SK-N-SH treated with all-trans-retinoic acid at 6 μM for 48 hours (cell line): ENCODE measurements at regions not wholly inside any gene's neighbourhood (a gene's known extent, or its start where the extent isn't known, plus 50 kb on each side); places are given as distances from the start of the nearest gene placed in this dataset.

Source experiments
- ATAC-seq: fragments of 200-7000 bp; cut with Tn5 transposase; 3 replicates; pipeline ENCODE4 v1.9.1; 2020; ENCODE audit warnings: mild to moderate bottlenecking, moderate library complexity
- ARNTL ChIP-seq: fragments of 450-650 bp; formaldehyde crosslinking; IDR thresholded peaks from 2 replicates; pipeline ENCODE4 v1.5.0; 2020; ENCODE audit warnings: low read depth, mild to moderate bottlenecking, moderate library complexity, borderline replicate concordance
- BACH2 ChIP-seq: fragments of 250-450 bp; sonication (Bioruptor Pico); IDR thresholded peaks from 2 replicates; pipeline ENCODE4 v1.9.0; 2021; ENCODE audit warnings: mild to moderate bottlenecking, borderline replicate concordance
- CREB5 ChIP-seq: fragments of 250-450 bp; sonication (Bioruptor Pico); IDR thresholded peaks from 2 replicates; pipeline ENCODE4 v1.5.1; 2020; ENCODE audit warnings: low read depth, mild to moderate bottlenecking, moderate library complexity
- CSDC2 ChIP-seq: fragments of 250-450 bp; sonication (Bioruptor Pico); IDR thresholded peaks from 2 replicates; pipeline ENCODE4 v1.5.0; 2020; ENCODE audit warnings: mild to moderate bottlenecking, moderate library complexity
- ESRRG ChIP-seq: fragments of 250-450 bp; sonication (Bioruptor Pico); IDR thresholded peaks from 2 replicates; pipeline ENCODE4 v1.6.1; 2021; ENCODE audit warnings: mild to moderate bottlenecking
- GLIS3 ChIP-seq: fragments of 250-450 bp; sonication (Bioruptor Pico); IDR thresholded peaks from 2 replicates; pipeline ENCODE4 v1.5.0; 2020; ENCODE audit warnings: mild to moderate bottlenecking, moderate library complexity
- ISL1 ChIP-seq: fragments of 250-450 bp; sonication (Bioruptor Pico); IDR thresholded peaks from 2 replicates; pipeline ENCODE4 v2.1.2; 2022; ENCODE audit warnings: mild to moderate bottlenecking, moderate library complexity
- PATZ1 ChIP-seq: fragments of 250-450 bp; sonication (Bioruptor Pico); IDR thresholded peaks from 2 replicates; pipeline ENCODE4 v1.8.0; 2020; ENCODE audit warnings: mild to moderate bottlenecking, moderate library complexity, borderline replicate concordance
- PPARA ChIP-seq: fragments of 250-450 bp; sonication (Bioruptor Pico); IDR thresholded peaks from 2 replicates; pipeline ENCODE4 v1.5.0; 2020; ENCODE audit warnings: mild to moderate bottlenecking, borderline replicate concordance
- RARB ChIP-seq: fragments of 250-450 bp; sonication (Bioruptor Pico); IDR thresholded peaks from 2 replicates; pipeline ENCODE4 v1.8.0; 2021; ENCODE audit warnings: mild to moderate bottlenecking, moderate library complexity
- SNAI2 ChIP-seq: fragments of 250-450 bp; sonication (Bioruptor Pico); IDR thresholded peaks from 2 replicates; pipeline ENCODE4 v1.5.0; 2020; ENCODE audit warnings: mild to moderate bottlenecking, moderate library complexity
- TCF4 ChIP-seq: fragments of 250-450 bp; sonication (Bioruptor Pico); IDR thresholded peaks from 2 replicates; pipeline ENCODE4 v1.8.0; 2021; ENCODE audit warnings: mild to moderate bottlenecking, moderate library complexity, borderline replicate concordance
- TOX ChIP-seq: fragments of 250-450 bp; sonication (Bioruptor Pico); IDR thresholded peaks from 2 replicates; pipeline ENCODE4 v1.8.0; 2021; ENCODE audit warnings: mild to moderate bottlenecking, moderate library complexity, borderline replicate concordance
- TSHZ2 ChIP-seq: fragments of 250-450 bp; sonication (Bioruptor Pico); IDR thresholded peaks from 2 replicates; pipeline ENCODE4 v1.5.0; 2020; ENCODE audit warnings: mild to moderate bottlenecking, moderate library complexity
- ZC3H10 ChIP-seq: fragments of 250-450 bp; sonication (Bioruptor Pico); IDR thresholded peaks from 2 replicates; pipeline ENCODE4 v1.5.1; 2021; ENCODE audit warnings: mild to moderate bottlenecking, moderate library complexity
- ZFP3 ChIP-seq: fragments of 250-450 bp; sonication (Bioruptor Pico); IDR thresholded peaks from 2 replicates; pipeline ENCODE4 v1.5.0; 2020; ENCODE audit warnings: mild to moderate bottlenecking, moderate library complexity
- ZFP30 ChIP-seq: fragments of 450-650 bp; formaldehyde crosslinking; IDR thresholded peaks from 2 replicates; pipeline ENCODE4 v1.5.0; 2022; ENCODE audit warnings: mild to moderate bottlenecking, moderate library complexity
- ZNF70 ChIP-seq: fragments of 450-650 bp; formaldehyde crosslinking; IDR thresholded peaks from 2 replicates; pipeline ENCODE4 v1.5.0; 2020; ENCODE audit warnings: mild to moderate bottlenecking, moderate library complexity
- ZNF8 ChIP-seq: fragments of 450-650 bp; formaldehyde crosslinking; IDR thresholded peaks from 2 replicates; pipeline ENCODE4 v1.5.0; 2020; ENCODE audit warnings: mild to moderate bottlenecking, moderate library complexity
- TF ChIP-seq, protein P1 (sequence below): fragments of 250-450 bp; sonication (Bioruptor Pico); IDR thresholded peaks from 2 replicates; pipeline ENCODE4 v1.8.0; 2021; ENCODE audit warnings: low read depth, mild to moderate bottlenecking, moderate library complexity, borderline replicate concordance
- TF ChIP-seq, protein P2 (sequence below): fragments of 250-450 bp; sonication (Bioruptor Pico); IDR thresholded peaks from 2 replicates; pipeline ENCODE4 v1.5.1; 2021; ENCODE audit warnings: mild to moderate bottlenecking, moderate library complexity

DNA sequence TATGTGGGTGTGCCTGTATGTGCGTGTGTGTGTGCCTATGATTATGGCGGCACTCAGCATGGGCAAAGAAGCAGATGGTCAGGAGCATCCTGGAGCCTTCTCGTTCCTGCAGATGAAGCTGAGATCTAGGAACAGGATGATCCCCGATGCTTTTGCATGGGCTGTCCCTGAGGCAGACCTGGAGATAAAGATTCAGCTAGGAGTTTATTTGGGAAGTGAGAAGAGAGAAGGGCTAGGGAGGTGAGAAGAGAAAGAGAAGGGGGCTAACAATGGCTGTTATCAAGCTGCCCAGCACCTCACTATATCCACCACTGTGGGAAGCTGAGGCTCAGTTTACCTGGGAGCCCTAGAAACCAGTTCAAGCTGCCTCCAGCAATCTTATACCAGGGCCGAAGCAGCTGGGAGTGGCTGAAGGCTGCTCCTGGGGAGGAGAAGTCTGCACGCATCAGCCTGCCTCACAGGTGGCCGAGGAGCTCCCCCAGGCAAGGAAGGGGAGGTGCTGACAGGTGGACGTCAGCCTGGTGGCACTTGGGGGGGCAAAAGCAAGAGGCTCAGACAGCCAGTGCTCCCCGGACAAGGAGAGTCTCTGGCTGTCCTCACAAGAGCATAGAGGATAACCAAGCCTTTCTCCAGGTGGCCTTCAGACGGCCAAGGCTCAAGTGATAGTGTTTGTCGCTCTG lies 94.0 kb upstream of the IQSEC1 start:
- ATAC-seq, result no peak
- no peak for TF ChIP-seq GLIS3
- no peak for TF ChIP-seq TCF4 (CRISPR knock-in tag)
- TF ChIP-seq ESRRG, result no peak
- no peak for TF ChIP-seq ZNF70 (CRISPR knock-in tag)
- TF ChIP-seq PATZ1 (CRISPR knock-in tag), result no peak
- TF ChIP-seq, protein P1, sequence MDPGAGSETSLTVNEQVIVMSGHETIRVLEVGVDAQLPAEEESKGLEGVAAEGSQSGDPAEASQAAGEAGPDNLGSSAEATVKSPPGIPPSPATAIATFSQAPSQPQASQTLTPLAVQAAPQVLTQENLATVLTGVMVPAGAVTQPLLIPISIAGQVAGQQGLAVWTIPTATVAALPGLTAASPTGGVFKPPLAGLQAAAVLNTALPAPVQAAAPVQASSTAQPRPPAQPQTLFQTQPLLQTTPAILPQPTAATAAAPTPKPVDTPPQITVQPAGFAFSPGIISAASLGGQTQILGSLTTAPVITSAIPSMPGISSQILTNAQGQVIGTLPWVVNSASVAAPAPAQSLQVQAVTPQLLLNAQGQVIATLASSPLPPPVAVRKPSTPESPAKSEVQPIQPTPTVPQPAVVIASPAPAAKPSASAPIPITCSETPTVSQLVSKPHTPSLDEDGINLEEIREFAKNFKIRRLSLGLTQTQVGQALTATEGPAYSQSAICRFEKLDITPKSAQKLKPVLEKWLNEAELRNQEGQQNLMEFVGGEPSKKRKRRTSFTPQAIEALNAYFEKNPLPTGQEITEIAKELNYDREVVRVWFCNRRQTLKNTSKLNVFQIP (CRISPR knock-in tag), result no peak
- no peak for TF ChIP-seq ISL1
- TF ChIP-seq ARNTL (CRISPR knock-in tag), result no peak
- TF ChIP-seq TOX, result no peak
- TF ChIP-seq SNAI2 (CRISPR knock-in tag), result no peak

- TF ChIP-seq CREB5 (CRISPR knock-in tag) (no peak), CSDC2 (no peak), PPARA (no peak), ESRRG (no peak), TOX (no peak), SNAI2 (CRISPR knock-in tag) (no peak), TSHZ2 (CRISPR knock-in tag) (no peak), RARB (CRISPR knock-in tag) (no peak), BACH2 (CRISPR knock-in tag) (no peak), ZFP30 (CRISPR knock-in tag) (no peak), ZFP3 (CRISPR knock-in tag) (no peak), TCF4 (CRISPR knock-in tag) (no peak), ZNF8 (CRISPR knock-in tag) (no peak), ARNTL (CRISPR knock-in tag) (no peak), ISL1 (no peak), ZC3H10 (CRISPR knock-in tag) (no peak)
- TF ChIP-seq, protein P2, sequence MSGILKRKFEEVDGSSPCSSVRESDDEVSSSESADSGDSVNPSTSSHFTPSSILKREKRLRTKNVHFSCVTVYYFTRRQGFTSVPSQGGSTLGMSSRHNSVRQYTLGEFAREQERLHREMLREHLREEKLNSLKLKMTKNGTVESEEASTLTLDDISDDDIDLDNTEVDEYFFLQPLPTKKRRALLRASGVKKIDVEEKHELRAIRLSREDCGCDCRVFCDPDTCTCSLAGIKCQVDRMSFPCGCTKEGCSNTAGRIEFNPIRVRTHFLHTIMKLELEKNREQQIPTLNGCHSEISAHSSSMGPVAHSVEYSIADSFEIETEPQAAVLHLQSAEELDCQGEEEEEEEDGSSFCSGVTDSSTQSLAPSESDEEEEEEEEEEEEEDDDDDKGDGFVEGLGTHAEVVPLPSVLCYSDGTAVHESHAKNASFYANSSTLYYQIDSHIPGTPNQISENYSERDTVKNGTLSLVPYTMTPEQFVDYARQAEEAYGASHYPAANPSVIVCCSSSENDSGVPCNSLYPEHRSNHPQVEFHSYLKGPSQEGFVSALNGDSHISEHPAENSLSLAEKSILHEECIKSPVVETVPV (CRISPR knock-in tag), result no peak
- TF ChIP-seq, protein P1 (CRISPR knock-in tag), result no peak
- ATAC-seq, result no peak
Measured at GRCh38 chr3:13166243-13167063, 93.2 kb upstream of the IQSEC1 start.
